ENCODE measurements at regions not wholly inside any gene's neighbourhood (a gene's known extent, or its start where the extent isn't known, plus 50 kb on each side); places are given as distances from the start of the nearest gene placed in this dataset.

DNA sequence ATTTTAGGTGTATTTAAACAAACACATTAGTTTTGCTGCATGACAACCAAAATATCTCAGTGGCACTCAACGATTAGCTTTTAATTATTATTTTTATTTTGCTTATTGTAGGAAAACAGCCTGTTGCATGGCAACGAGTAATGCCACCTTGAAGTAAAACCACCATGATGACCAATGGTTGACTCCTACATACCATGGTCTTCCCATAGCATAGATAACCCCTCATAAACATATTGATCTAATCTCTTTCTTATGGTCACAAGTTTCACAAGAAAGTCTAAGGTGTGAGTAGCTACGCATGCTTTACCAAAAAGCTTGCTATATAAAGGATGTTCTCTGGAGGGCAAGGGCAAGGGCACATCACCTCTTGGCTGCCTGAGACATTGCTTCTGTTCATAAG, 61.5 kb upstream of the PTBP2 start:
- TF ChIP-seq POLR2AphosphoS5 (IDR thresholded peaks at IDR 0.05; ENCODE audit: borderline replicate concordance, low read depth, low read length): no peak
- no peak for TF ChIP-seq EZH2 (IDR thresholded peaks at IDR 0.05)
- no peak for TF ChIP-seq FOXP2 (optimal IDR thresholded peaks at IDR 0.05; ENCODE audit: control extremely low read depth, extremely low read length, insufficient read depth)

Measured in SK-N-MC (cell line).